ENCODE measurements at regions not wholly inside any gene's neighbourhood (a gene's known extent, or its start where the extent isn't known, plus 50 kb on each side); places are given as distances from the start of the nearest gene placed in this dataset.

GRCh38 chr18:39863916-39864315, 2091.1 kb upstream of the PIK3C3 start:
- TF ChIP-seq CTCF (IDR thresholded peaks at IDR 0.05; ENCODE audit: extremely low read depth in 1 of 2, insufficient read depth in 1 of 2, low read depth in 1 of 2, low read length in 2 of 2) (no peak), MAX (IDR thresholded peaks at IDR 0.05; ENCODE audit: insufficient read depth, insufficient read length) (no peak), JUN (IDR thresholded peaks at IDR 0.05; ENCODE audit: borderline replicate concordance, insufficient read depth, insufficient read length, low read depth) (no peak), MYC (IDR thresholded peaks at IDR 0.05; ENCODE audit: low read depth, low read length) (no peak), FOS (IDR thresholded peaks at IDR 0.05; ENCODE audit: borderline replicate concordance, insufficient read depth, low read length) (no peak), EZH2 (IDR thresholded peaks at IDR 0.05; ENCODE audit: borderline replicate concordance, low read depth, low read length, severe bottlenecking) (no peak), POLR2AphosphoS5 (IDR thresholded peaks at IDR 0.05; ENCODE audit: insufficient read depth, low read depth, low read length) (no peak), POLR2A (IDR thresholded peaks at IDR 0.05; ENCODE audit: low read depth, low read length) (no peak)

All from endothelial cell of umbilical vein (primary cell).